ENCODE measurements at regions not wholly inside any gene's neighbourhood (a gene's known extent, or its start where the extent isn't known, plus 50 kb on each side); places are given as distances from the start of the nearest gene placed in this dataset.

- TF ChIP-seq CTCF (IDR thresholded peaks at IDR 0.05) (no peak), POLR2A (IDR thresholded peaks at IDR 0.05) (no peak)
Observed at GRCh38 chr1:214997685-214998084, 84.9 kb upstream of the KCNK2 start.

Measured in prostate gland (tissue), 2 donors.